ENCODE measurements at regions not wholly inside any gene's neighbourhood (a gene's known extent, or its start where the extent isn't known, plus 50 kb on each side); places are given as distances from the start of the nearest gene placed in this dataset.
A peak's percentile ranks its signal among the peaks of the same experiment; 100 is the strongest.
"Not testable (repeated sequence)": the region's sequence is repeated elsewhere in the genome, so short reads cannot be mapped to it uniquely, and the experiment has no call there.

- no peak overlapping the region for H3K27ac ChIP-seq (ENCODE audit: low read length)
- H3K9me2 ChIP-seq (ENCODE audit: insufficient read depth, low read length) = no peaks in the 10 kb centered on the region
- H3K36me3 ChIP-seq (ENCODE audit: insufficient read depth, low read length) = no peaks in the 10 kb centered on the region
- no peak for TF ChIP-seq RAD21 (conservative IDR thresholded peaks at IDR 0.05)
- TF ChIP-seq TAF1 (IDR thresholded peaks at IDR 0.05; ENCODE audit: low read depth) = no peak
- no peak for TF ChIP-seq EP300 (conservative IDR thresholded peaks at IDR 0.05; ENCODE audit: poor library complexity, severe bottlenecking)
- no peak for TF ChIP-seq MXI1 (conservative IDR thresholded peaks at IDR 0.05; ENCODE audit: poor library complexity, severe bottlenecking)
- TF ChIP-seq SMC3 (conservative IDR thresholded peaks at IDR 0.05; ENCODE audit: poor library complexity) = no peak
- TF ChIP-seq EZH2 (IDR thresholded peaks at IDR 0.05; ENCODE audit: borderline replicate concordance, insufficient read depth, low read length, poor library complexity, severe bottlenecking) = no peak
- TF ChIP-seq POLR2AphosphoS5 (IDR thresholded peaks at IDR 0.05) = no peak
- TF ChIP-seq REST (IDR thresholded peaks at IDR 0.05; ENCODE audit: borderline replicate concordance) = no peak
- no peak for TF ChIP-seq CTCF (IDR thresholded peaks at IDR 0.05; ENCODE audit: poor library complexity, severe bottlenecking)
- H2AFZ ChIP-seq (ENCODE audit: low read depth, low read length) = no peak overlapping the region
- no peaks in the 10 kb centered on the region for H3K79me2 ChIP-seq (replicated peaks; ENCODE audit: insufficient read depth, low read length)
- no peaks in the 10 kb centered on the region for H3K9me3 ChIP-seq (ENCODE audit: low read length)
- H3K27me3 ChIP-seq (ENCODE audit: insufficient read depth, low read depth, low read length) = no peaks in the 10 kb centered on the region
- H3K9ac ChIP-seq (ENCODE audit: low read length) = no peak overlapping the region
- no peaks in the 10 kb centered on the region for H4K20me1 ChIP-seq (ENCODE audit: insufficient read depth)
- no peak overlapping the region for H3K4me3 ChIP-seq (ENCODE audit: low read length)
- no peaks in the 10 kb centered on the region for H3F3A ChIP-seq (ENCODE audit: insufficient read depth, low read length, poor library complexity, severe bottlenecking)
- no peak overlapping the region for H3K4me2 ChIP-seq (ENCODE audit: low read length)
Observed at GRCh38 chr2:184394642-184395041, 203.7 kb upstream of the ZNF804A start.

- H4K20me1 ChIP-seq (ENCODE audit: insufficient read depth) = no peaks in the 10 kb centered on the region
- no peaks in the 10 kb centered on the region for H3K27me3 ChIP-seq (ENCODE audit: insufficient read depth, low read depth, low read length)
- no peaks in the 10 kb centered on the region for H3F3A ChIP-seq (ENCODE audit: insufficient read depth, low read length, poor library complexity, severe bottlenecking)
- TF ChIP-seq MXI1 (conservative IDR thresholded peaks at IDR 0.05; ENCODE audit: poor library complexity, severe bottlenecking) (no peak), CTCF (IDR thresholded peaks at IDR 0.05; ENCODE audit: poor library complexity, severe bottlenecking) (no peak), EZH2 (IDR thresholded peaks at IDR 0.05; ENCODE audit: borderline replicate concordance, insufficient read depth, low read length, poor library complexity, severe bottlenecking) (no peak), EP300 (conservative IDR thresholded peaks at IDR 0.05; ENCODE audit: poor library complexity, severe bottlenecking) (peak; percentile 90), TAF1 (IDR thresholded peaks at IDR 0.05; ENCODE audit: low read depth) (no peak), RAD21 (conservative IDR thresholded peaks at IDR 0.05) (no peak), POLR2AphosphoS5 (IDR thresholded peaks at IDR 0.05) (no peak), REST (IDR thresholded peaks at IDR 0.05; ENCODE audit: borderline replicate concordance) (peak; percentile 87), SMC3 (conservative IDR thresholded peaks at IDR 0.05; ENCODE audit: poor library complexity) (no peak)
- no peak overlapping the region for H2AFZ ChIP-seq (ENCODE audit: low read depth, low read length)
- H3K9me2 ChIP-seq (ENCODE audit: insufficient read depth, low read length) = no peaks in the 10 kb centered on the region
- no peak overlapping the region for H3K4me3 ChIP-seq (ENCODE audit: low read length)
- no peaks in the 10 kb centered on the region for H3K79me2 ChIP-seq (replicated peaks; ENCODE audit: insufficient read depth, low read length)
- no peak overlapping the region for H3K27ac ChIP-seq (ENCODE audit: low read length)
- H3K4me2 ChIP-seq (ENCODE audit: low read length) = no peak overlapping the region
- H3K36me3 ChIP-seq (ENCODE audit: insufficient read depth, low read length) = no peaks in the 10 kb centered on the region
- H3K9me3 ChIP-seq (ENCODE audit: low read length) = no peaks in the 10 kb centered on the region
- no peak overlapping the region for H3K9ac ChIP-seq (ENCODE audit: low read length)
Observed at GRCh38 chr2:184402381-184402780, 195.9 kb upstream of the ZNF804A start.

- H3K9ac ChIP-seq (ENCODE audit: low read length); H4K20me1 ChIP-seq (ENCODE audit: insufficient read depth): not testable (repeated sequence)
Observed at GRCh38 chr2:184407041-184407630, 191.2 kb upstream of the ZNF804A start.

More at GRCh38 chr2:184407041-184407630, 191.2 kb upstream of the ZNF804A start:
- H3K9me2 ChIP-seq (ENCODE audit: insufficient read depth, low read length); H3K27ac ChIP-seq (ENCODE audit: low read length); H3K79me2 ChIP-seq (replicated peaks; ENCODE audit: insufficient read depth, low read length); H3K9me3 ChIP-seq (ENCODE audit: low read length); H3K4me2 ChIP-seq (ENCODE audit: low read length); H3F3A ChIP-seq (ENCODE audit: insufficient read depth, low read length, poor library complexity, severe bottlenecking); H3K36me3 ChIP-seq (ENCODE audit: insufficient read depth, low read length); H3K27me3 ChIP-seq (ENCODE audit: insufficient read depth, low read depth, low read length); H3K4me3 ChIP-seq (ENCODE audit: low read length); H2AFZ ChIP-seq (ENCODE audit: low read depth, low read length): not testable (repeated sequence)
